GM21717 (cell line): ENCODE measurements at regions not wholly inside any gene's neighbourhood (a gene's known extent, or its start where the extent isn't known, plus 50 kb on each side); places are given as distances from the start of the nearest gene placed in this dataset.
"Not testable (repeated sequence)": the region's sequence is repeated elsewhere in the genome, so short reads cannot be mapped to it uniquely, and the experiment has no call there.

Experiments used
- ATAC-seq: cut with Tn5 transposase; IDR thresholded peaks from one replicate; pipeline ENCODE4 v1.9.1; 2021; ENCODE audit warnings: mild to moderate bottlenecking, moderate library complexity; ENCODE audit not compliant: unreplicated experiment

- no peak for ATAC-seq
Observed at GRCh38 chr12:91637789-91638624, 455.4 kb upstream of the DCN start.

- ATAC-seq = no peak
Observed at GRCh38 chr12:91636721-91637120, 454.1 kb upstream of the DCN start.

- not testable (repeated sequence) for ATAC-seq
Observed at GRCh38 chr12:91634386-91634713, 451.7 kb upstream of the DCN start.

DNA sequence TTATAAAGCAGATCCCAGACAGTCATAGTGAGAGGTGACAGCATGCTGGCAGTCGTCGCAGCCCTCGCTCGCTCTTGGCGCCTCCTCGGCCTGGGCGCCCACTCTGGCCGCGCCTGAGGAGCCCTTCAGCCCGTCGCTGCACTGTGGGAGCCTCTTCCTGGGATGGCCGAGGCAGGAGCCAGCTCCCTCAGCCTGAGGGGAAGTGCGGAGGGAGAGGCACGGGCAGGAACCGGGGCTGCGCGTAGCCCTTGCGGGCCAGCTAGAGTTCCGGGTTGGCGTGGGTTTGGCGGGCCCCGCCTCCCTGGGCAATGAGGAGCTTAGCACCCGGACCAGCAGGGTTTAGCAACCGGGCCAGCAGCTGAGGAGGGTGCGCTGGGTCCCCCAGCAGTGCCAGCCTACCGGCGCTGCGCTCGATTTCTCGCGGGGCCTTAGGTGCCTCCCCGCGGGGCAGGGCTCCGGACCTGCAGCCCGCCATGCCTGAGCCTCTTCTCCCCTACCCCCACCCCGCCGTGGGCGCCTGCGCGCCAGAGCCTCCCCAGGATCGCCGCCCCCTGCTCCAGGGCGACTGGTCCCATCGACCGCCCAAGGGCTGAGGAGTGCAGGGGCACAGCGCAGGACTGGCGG lies 451.2 kb upstream of the DCN start:
- no peak for ATAC-seq

GRCh38 chr12:91633206-91633605 lies 450.6 kb upstream of the DCN start:
- no peak for ATAC-seq

DNA sequence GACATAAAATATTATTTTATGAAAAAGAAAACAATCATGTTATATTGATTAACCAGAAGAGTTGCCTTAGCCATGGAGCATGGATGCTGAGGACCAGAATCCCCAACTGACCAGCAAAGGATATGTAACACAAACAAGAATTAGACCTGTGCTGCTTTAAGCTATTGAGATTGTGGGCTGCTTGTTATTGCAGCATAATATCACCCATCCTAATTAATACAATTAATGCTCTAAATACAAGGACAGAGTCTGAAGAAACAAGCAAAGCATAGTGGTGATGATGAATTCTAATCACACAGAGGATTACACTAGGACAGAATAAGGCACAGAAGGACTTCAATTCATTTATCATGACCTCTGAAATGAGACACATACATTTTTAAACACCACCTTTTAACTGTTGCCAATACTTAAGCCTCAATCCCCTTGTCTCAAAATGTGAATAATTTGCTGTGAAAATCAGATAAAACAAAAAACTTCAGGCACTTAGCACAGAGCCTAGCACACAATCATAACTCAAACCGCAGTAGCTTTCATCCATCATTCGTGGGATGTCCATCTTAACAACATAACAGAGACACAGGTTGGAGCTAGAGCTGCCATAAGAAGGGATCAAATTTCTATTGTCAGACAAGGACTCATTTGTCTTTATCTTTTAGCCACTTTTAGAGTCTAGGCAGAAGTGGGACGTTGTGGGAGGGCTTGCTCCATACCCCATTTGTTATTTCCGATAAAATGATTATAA lies 449.6 kb upstream of the DCN start:
- ATAC-seq = no peak

DNA sequence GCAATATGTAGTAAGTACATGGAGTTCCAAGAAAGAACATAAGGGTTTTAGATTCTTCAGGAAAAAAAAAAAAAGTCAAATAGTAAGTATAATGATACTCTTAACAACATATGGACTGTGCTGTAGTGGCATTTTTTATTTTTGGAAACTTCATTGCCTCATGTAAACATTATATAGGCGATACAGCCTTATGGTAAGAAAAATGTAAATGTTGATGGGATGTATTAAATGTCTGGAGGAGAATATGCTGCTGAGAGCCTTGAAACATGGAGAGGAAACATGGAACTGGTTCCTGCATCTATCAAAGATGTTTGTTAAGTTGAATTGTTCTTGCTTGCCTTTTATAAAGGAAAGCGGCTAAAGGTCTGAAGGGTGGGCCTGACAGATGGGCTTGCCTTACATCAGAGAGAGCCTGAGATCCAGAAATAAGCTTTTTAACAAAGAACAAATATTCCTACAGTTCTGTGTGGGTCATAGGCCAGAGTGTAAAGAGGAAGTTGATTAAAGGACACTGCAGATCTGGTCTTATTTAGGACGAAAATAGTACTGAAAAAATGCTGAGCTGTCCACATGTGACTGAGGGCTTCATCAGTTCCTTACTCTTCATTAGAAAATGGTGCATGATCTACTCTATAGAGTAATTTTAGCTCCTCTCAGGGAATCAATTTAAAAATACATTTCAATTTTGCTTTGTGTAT lies 448.1 kb upstream of the DCN start:
- no peak for ATAC-seq

DNA sequence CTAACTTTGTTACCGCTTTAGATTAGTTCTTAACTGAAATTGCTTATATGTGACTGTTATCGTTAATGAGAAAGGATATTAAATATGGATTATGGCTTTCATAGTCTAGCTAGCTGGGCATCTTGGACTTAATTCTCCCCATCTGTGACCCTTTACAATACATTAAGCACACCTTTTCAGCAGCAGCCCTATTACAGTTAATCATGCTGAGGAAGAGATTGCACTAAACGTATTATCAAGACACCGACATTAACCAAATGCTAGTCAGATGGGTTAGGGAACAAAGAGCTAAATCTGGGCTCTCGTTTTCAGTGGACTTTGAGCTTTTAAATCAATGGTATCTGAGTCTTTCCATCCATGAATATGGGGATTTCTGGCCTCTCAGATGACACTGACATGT lies 447.5 kb upstream of the DCN start:
- ATAC-seq = no peak

DNA sequence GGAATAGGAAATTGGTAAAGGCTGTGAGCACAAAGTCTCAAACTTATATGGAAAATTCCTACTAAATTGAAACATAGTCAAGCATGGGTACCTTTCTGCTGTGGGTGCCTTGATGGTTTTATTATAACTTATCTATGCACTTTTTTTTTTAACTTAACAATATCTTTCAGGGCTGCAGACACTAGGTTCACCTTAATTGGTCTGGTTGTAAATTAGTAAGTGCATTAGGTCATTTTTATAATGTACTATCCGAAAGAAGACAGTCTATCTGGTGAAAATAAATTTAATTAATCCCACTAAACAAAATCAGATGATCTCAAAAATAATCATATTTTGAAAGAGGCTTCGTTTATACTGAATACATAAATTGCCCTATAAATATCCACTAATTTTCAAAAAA lies 446.8 kb upstream of the DCN start:
- no peak for ATAC-seq

DNA sequence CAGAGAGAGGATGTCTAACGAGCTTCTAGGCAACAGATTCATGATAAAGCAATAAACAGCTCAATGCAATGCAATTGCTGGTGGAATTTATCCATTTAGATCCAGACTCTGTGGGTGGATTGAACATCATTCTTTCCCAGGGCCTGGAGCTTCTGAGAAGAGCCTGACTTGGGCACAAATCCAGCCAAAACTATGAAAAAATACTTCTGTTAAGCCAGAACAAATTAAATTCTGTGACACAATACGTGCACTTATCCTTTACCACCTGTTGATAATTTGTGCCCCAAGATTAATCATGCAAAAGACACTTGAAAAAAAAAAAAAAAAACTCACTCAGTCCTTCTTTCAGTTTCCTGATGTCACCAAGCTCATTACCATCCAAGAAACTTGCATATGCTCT lies 446.0 kb upstream of the DCN start:
- no peak for ATAC-seq

- no peak for ATAC-seq
Observed at GRCh38 chr12:91627225-91627624, 444.6 kb upstream of the DCN start.

DNA sequence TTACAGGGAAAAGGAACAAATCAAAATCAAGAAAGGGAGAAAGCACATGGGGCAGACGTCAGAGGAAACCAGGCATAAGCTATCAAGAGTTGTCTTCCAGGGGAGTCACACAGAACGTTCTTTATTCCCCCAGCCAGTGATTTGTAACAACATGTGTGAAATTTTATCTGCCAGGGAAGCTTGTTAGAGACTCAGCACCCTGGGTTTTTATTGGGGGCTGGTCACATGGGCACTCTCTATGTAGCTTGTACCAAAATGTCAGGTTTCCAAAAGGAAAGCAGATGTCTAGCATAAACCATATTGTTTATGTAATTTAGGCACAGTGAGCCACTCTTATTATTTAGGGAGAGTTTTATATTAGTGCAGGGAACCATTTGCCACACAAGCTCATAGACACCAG lies 440.4 kb upstream of the DCN start:
- no peak for ATAC-seq

GRCh38 chr12:91622037-91622436 lies 439.4 kb upstream of the DCN start:
- no peak for ATAC-seq

DNA sequence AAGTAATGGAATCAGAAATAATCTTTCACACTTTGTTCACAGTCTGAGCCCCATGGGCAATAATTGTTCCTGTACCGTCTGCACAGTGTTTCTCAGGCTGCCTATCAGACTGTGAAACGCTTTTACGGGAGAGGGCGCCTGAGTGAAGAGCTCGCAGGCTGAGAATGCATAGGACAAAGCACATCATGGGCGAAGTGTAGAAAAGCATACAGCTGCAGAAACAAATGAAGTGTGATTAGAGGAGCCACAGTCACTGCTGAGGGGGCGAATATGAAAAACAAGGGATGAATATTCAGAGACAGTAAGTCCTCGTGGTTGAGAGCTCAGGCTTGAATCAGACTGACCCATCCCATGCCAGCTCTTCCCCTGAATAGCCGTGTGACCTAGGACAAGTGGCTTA lies 438.4 kb upstream of the DCN start:
- ATAC-seq = no peak

- ATAC-seq = no peak
Observed at GRCh38 chr12:91620422-91620821, 437.8 kb upstream of the DCN start.

DNA sequence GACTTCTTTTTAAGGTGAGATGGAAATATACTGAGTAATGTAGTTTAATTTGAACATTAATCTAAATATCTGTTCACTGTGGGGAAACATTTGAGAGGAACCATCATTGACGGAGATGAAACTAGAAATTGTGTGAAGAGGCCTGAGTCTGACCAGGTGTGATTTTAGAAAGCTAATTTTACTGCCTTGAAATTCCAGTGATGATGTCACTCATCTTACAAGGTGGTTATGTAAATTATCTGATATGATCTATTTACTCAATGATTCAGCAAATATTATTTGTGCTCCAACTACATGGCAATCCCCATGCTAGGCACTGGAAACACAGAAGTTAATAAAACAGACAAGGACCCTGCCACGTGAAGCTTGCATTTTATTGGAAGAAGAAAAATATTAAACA lies 435.7 kb upstream of the DCN start:
- no peak for ATAC-seq

- no peak for ATAC-seq
Observed at GRCh38 chr12:91617818-91618217, 435.2 kb upstream of the DCN start.

DNA sequence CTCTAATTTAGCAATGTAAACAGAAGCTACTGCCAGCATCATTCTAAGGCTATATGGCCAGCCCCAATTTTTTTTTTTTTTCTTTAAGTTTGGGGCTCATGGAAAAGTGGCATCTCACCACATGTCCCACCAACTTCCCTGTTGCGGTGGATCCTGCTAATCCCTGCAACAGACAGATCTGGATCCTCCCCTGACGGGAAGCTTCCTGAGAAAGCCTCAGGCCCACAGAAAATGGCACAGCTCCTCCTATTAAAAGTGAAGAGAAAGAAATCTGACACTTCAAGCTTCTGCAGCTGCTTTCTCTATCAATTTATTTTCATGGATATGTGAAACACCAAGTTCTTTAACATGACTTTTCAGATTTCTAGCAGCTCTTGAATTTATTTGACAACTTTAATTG lies 433.8 kb upstream of the DCN start:
- no peak for ATAC-seq

- no peak for ATAC-seq
Observed at GRCh38 chr12:91613223-91613779, 430.7 kb upstream of the DCN start.

- ATAC-seq = no peak
Observed at GRCh38 chr12:91610561-91610960, 427.9 kb upstream of the DCN start.

DNA sequence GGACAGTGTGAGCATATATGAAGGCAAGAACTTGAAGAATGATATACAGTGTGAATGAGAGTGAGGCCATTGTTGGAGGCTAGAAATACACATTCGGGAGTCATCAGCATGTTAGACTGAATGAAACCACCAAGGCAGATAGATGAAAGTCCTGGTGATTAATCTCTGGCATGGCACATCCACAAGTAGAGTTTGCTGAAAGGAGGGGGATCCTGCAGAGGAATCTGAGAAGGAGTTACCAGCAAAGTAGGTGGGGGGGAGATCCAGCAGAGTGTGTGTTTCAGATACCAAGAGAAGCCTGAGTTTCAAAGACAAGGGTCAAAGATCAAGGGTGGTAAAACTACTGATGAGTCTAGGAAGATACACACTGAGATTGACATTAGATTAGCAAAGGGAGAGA lies 426.7 kb upstream of the DCN start:
- no peak for ATAC-seq
